Sigmoid colon (tissue), 6 donors: ENCODE measurements at regions not wholly inside any gene's neighbourhood (a gene's known extent, or its start where the extent isn't known, plus 50 kb on each side); places are given as distances from the start of the nearest gene placed in this dataset.

Experiments used
- DNase-seq: peaks from one replicate; pipeline ENCODE4 v3.0.0-alpha.2; 2019
- H3K27ac ChIP-seq, 4 donors: fragments of 200-600 bp; sonication (generic); one replicate each; pipeline ENCODE4 v1.5.1; 2016 to 2019; ENCODE audit warnings: mild to moderate bottlenecking in 1 of 4
- H3K27me3 ChIP-seq, 3 donors: fragments of 200-600 bp; sonication (generic); one replicate each; pipeline ENCODE4 v1.5.1; 2019; ENCODE audit warnings: mild to moderate bottlenecking in 1 of 3
- H3K36me3 ChIP-seq, 4 donors: fragments of 200-600 bp; sonication (generic); one replicate each; pipeline ENCODE4 v1.5.1; 2016 to 2019
- H3K4me1 ChIP-seq, 4 donors: fragments of 200-600 bp; sonication (generic); one replicate each; pipeline ENCODE4 v1.5.1; 2017 to 2019
- H3K4me3 ChIP-seq, 4 donors: fragments of 200-600 bp; sonication (generic); one replicate each; pipeline ENCODE4 v1.5.1; 2017 to 2019; ENCODE audit warnings: mild to moderate bottlenecking in 2 of 4, moderate library complexity in 1 of 4
- H3K9me3 ChIP-seq, 4 donors: fragments of 200-600 bp in 3 of 4; sonication (generic) in 3 of 4; one replicate each; pipeline versions ENCODE4 v1.5.1 to v1.6.1; 2013 to 2019
- CTCF ChIP-seq, 4 experiments: fragments of 450-650 bp in 3 of 4; fragments of 200-600 bp in 1 of 4; IDR thresholded peaks; one replicate each; pipeline ENCODE4 v1.5.1; 2016 to 2019; ENCODE audit warnings: antibody characterized with exemption in 4 of 4, mild to moderate bottlenecking in 3 of 4, moderate library complexity in 2 of 4
- EP300 ChIP-seq, 4 donors: sonication (generic); formaldehyde crosslinking; IDR thresholded peaks; one replicate each; pipeline ENCODE4 v1.6.1; 2017; ENCODE audit warnings: antibody characterized with exemption in 4 of 4
- POLR2A ChIP-seq, 2 donors: fragments of 450-650 bp; IDR thresholded peaks; one replicate each; pipeline ENCODE4 v1.6.1; 2016; ENCODE audit warnings: antibody characterized with exemption in 2 of 2, mild to moderate bottlenecking in 2 of 2, moderate library complexity in 2 of 2
- POLR2AphosphoS5 ChIP-seq, 4 donors: sonication (generic); formaldehyde crosslinking; IDR thresholded peaks; one replicate each; pipeline ENCODE4 v1.6.1; 2017; ENCODE audit warnings: antibody characterized with exemption in 4 of 4
- WGBS, 2 donors: extraction: QIAGEN DNeasy Blood & Tissue Kit; methylation state at CpG; one replicate each; pipeline ENCODE4 v1.1.7; 2013; 5-methylcytosine and 5-hydroxymethylcytosine counted together
- intact Hi-C: fragments of 100-400 bp; cut with DNase I; formaldehyde crosslinking; loops from one replicate; pipeline ENCODE4 v1.15.1; 2023
- donor health status: healthy with polysubstance abuse.
- donor health status: healthy.

- intact Hi-C loops: loop anchor here (5.0 kb wide), 1 partner anchor 52 kb away; no protein-coding TSS in a partner anchor
- Histone ChIP-seq H3K9me3 (no peaks in the 10 kb centered on the region), H3K27me3 (no peaks in the 10 kb centered on the region), H3K36me3 (no peaks in the 10 kb centered on the region), H3K4me3 (peak overlapping the region; percentile 64 to 89 (median 87)), H3K4me1 (peaks cover 0 to 48% (median 41%) of the 10 kb centered on the region in 4 donors), H3K27ac (peak overlapping the region; percentile 99 to 100 (median 100))
- 21 to 51% methylated on average over 4 of the region's 4 CpGs for WGBS, 2 donors
- DNase-seq: no peak
- TF ChIP-seq CTCF (IDR thresholded peaks at IDR 0.05) (no peak), POLR2AphosphoS5 (IDR thresholded peaks at IDR 0.05) (no peak), EP300 (IDR thresholded peaks at IDR 0.05) (no peak), POLR2A (IDR thresholded peaks at IDR 0.05) (no peak)
Observed at GRCh38 chr1:244968881-244969280, 104.5 kb upstream of the HNRNPU start.

- Histone ChIP-seq H3K9me3 (no peaks in the 10 kb centered on the region), H3K36me3 (no peaks in the 10 kb centered on the region), H3K4me1 (peaks cover 0 to 53% (median 45%) of the 10 kb centered on the region in 4 donors), H3K27me3 (no peaks in the 10 kb centered on the region), H3K27ac (peak overlapping the region; percentile 99 to 100 (median 100)), H3K4me3 (peak overlapping the region in 3 of 4 donors; percentile 85 to 89 (median 89))
- TF ChIP-seq CTCF (IDR thresholded peaks at IDR 0.05): no peak
- TF ChIP-seq POLR2AphosphoS5 (IDR thresholded peaks at IDR 0.05): peak in 2 of 4 donors; percentile 10 to 13
- no peak for DNase-seq
- 78 to 83% methylated on average over 12 of the region's 12 CpGs for WGBS, 2 donors
- intact Hi-C loops: loop anchor here (5.0 kb wide), 1 partner anchor 51 kb away; no protein-coding TSS in a partner anchor
Observed at GRCh38 chr1:244968471-244968871, 104.1 kb upstream of the HNRNPU start.

- no peak overlapping the region for H3K4me3 ChIP-seq
- no peaks in the 10 kb centered on the region for H3K9me3 ChIP-seq
- WGBS, 2 donors: 95 to 99% methylated on average over 2 of the region's 2 CpGs
- no peak for DNase-seq
- TF ChIP-seq EP300 (IDR thresholded peaks at IDR 0.05): no peak
- no peak for TF ChIP-seq POLR2AphosphoS5 (IDR thresholded peaks at IDR 0.05)
- TF ChIP-seq POLR2A (IDR thresholded peaks at IDR 0.05): no peak
- TF ChIP-seq CTCF (IDR thresholded peaks at IDR 0.05): no peak
- no peaks in the 10 kb centered on the region for H3K27me3 ChIP-seq
- peak overlapping the region in 2 of 4 donors; percentile 99 to 100 for H3K27ac ChIP-seq
- no peaks in the 10 kb centered on the region for H3K36me3 ChIP-seq
- H3K4me1 ChIP-seq: peaks cover 0 to 59% (median 47%) of the 10 kb centered on the region in 4 donors
- intact Hi-C loops: loop anchor here (5.0 kb wide), 1 partner anchor 50 kb away; no protein-coding TSS in a partner anchor
Observed at GRCh38 chr1:244967159-244967558, 102.8 kb upstream of the HNRNPU start.

GRCh38 chr1:244965185-244966030 is 101.1 kb upstream of the HNRNPU start:
- Histone ChIP-seq H3K4me3 (no peak overlapping the region), H3K27me3 (no peaks in the 10 kb centered on the region), H3K4me1 (peaks cover 0 to 56% (median 42%) of the 10 kb centered on the region in 4 donors), H3K27ac (peak overlapping the region; percentile 72 to 81 (median 78)), H3K9me3 (no peaks in the 10 kb centered on the region), H3K36me3 (no peaks in the 10 kb centered on the region)
- no peak for TF ChIP-seq POLR2AphosphoS5 (IDR thresholded peaks at IDR 0.05)
- TF ChIP-seq EP300 (IDR thresholded peaks at IDR 0.05): no peak
- TF ChIP-seq CTCF (IDR thresholded peaks at IDR 0.05): no peak
- no peak for TF ChIP-seq POLR2A (IDR thresholded peaks at IDR 0.05)
- WGBS, 2 donors: 74 to 80% methylated on average over 8 of the region's 8 CpGs
- intact Hi-C loops: loop anchor here (5.0 kb wide), 1 partner anchor 48 kb away; no protein-coding TSS in a partner anchor
- DNase-seq: no peak
